ENCODE measurements at regions not wholly inside any gene's neighbourhood (a gene's known extent, or its start where the extent isn't known, plus 50 kb on each side); places are given as distances from the start of the nearest gene placed in this dataset.

- TF ChIP-seq, protein P1, sequence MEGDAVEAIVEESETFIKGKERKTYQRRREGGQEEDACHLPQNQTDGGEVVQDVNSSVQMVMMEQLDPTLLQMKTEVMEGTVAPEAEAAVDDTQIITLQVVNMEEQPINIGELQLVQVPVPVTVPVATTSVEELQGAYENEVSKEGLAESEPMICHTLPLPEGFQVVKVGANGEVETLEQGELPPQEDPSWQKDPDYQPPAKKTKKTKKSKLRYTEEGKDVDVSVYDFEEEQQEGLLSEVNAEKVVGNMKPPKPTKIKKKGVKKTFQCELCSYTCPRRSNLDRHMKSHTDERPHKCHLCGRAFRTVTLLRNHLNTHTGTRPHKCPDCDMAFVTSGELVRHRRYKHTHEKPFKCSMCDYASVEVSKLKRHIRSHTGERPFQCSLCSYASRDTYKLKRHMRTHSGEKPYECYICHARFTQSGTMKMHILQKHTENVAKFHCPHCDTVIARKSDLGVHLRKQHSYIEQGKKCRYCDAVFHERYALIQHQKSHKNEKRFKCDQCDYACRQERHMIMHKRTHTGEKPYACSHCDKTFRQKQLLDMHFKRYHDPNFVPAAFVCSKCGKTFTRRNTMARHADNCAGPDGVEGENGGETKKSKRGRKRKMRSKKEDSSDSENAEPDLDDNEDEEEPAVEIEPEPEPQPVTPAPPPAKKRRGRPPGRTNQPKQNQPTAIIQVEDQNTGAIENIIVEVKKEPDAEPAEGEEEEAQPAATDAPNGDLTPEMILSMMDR (conservative IDR thresholded peaks at IDR 0.05; ENCODE audit: low read length) = no peak
- no peak for TF ChIP-seq EZH2phosphoT487 (IDR thresholded peaks at IDR 0.05; ENCODE audit: borderline replicate concordance, low read depth, low read length)
These were observed 1216.2 kb downstream of the MAT2B start for GRCh38 chr5:164721656-164722055.
